GM12865 (cell line): ENCODE measurements at regions not wholly inside any gene's neighbourhood (a gene's known extent, or its start where the extent isn't known, plus 50 kb on each side); places are given as distances from the start of the nearest gene placed in this dataset.

Experiments
- DNase-seq: peaks from one replicate; pipeline ENCODE4 v3.0.0; 2010; ENCODE audit warnings: low read depth
- H3K4me3 ChIP-seq: 2 replicates; pipeline ENCODE4 v1.5.1; 2011; ENCODE audit warnings: mild to moderate bottlenecking, low read depth, low read length, control low read depth
- CTCF ChIP-seq: IDR thresholded peaks from 2 replicates; pipeline ENCODE4 v1.5.1; 2011; ENCODE audit warnings: low read length, control low read depth, low read depth, inconsistent platforms; ENCODE audit not compliant: insufficient read depth; ENCODE audit errors: missing control alignments

DNA sequence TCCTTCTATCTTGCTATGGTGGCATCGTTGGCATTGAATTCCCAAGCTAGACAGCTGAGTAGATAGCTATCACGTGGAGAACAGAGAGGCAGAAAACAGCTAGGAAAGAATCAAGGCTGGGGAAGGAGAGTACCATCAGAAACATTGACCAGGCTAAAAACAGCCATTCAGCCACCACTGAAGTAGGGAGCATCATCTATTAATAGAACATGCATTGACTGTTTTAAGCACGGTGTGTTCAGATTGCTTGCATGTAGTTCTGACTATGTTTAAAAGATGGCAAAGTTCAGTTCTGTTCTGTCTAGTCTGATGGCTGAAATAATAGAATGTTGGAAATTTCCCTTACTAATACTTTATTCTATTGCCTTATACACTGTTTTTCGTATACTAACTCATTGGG, 413.0 kb downstream of the GABRB3 start:
- no peak overlapping the region for H3K4me3 ChIP-seq
- no peak for TF ChIP-seq CTCF
- no peak for DNase-seq

GRCh38 chr15:26358708-26359107, 414.2 kb downstream of the GABRB3 start:
- no peak for TF ChIP-seq CTCF
- no peak for DNase-seq

DNA sequence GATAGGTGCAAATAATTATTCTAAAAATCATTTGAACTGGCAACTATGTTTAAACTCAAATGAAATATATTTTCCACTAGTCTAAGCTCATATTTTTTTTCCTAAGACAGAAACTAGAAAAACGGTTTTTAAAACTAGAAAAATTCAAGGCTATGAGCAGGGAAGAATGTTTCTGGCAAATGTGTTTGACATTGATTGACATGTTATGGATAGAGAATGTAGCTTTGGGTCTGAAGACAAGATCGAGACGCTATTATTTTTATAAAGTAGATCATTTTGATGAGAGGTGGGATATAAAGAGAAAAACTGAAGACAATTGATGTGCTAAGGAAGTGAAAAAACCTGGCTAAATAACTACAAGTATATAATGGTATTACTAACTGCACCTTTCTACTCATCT, 415.2 kb downstream of the GABRB3 start:
- H3K4me3 ChIP-seq: no peak overlapping the region
- no peak for TF ChIP-seq CTCF
- no peak for DNase-seq

More at GRCh38 chr15:26358708-26359107, 414.2 kb downstream of the GABRB3 start:
- no peak overlapping the region for H3K4me3 ChIP-seq

DNA sequence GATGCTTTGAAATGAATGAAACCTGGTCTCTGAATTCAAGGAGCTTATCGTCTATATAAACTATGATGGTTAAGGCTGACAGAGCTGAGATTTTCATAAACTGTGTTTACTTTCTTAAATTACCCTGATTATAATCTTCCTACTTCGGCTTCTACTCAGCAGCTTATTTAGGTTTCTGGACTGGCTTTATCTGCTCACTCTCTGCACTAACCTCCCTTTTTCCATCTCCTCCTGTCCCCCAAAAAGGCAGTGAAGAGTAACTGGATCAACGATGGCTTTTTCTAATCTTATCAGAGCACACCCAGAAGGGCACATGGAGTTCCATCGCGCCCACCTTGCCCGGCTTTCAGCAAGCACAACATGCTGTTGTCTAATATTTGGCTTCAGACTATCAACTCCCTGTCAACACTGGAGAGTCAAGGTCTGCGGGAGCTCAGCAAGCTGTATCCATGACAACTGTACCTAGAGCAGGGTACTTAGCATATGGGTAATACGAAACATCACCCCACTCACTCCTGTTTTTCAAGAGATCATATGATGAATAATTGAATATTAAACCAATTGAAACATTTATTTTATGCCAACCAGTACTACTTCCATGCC, 417.3 kb downstream of the GABRB3 start:
- H3K4me3 ChIP-seq: no peak overlapping the region
- no peak for TF ChIP-seq CTCF
- DNase-seq: no peak

DNA sequence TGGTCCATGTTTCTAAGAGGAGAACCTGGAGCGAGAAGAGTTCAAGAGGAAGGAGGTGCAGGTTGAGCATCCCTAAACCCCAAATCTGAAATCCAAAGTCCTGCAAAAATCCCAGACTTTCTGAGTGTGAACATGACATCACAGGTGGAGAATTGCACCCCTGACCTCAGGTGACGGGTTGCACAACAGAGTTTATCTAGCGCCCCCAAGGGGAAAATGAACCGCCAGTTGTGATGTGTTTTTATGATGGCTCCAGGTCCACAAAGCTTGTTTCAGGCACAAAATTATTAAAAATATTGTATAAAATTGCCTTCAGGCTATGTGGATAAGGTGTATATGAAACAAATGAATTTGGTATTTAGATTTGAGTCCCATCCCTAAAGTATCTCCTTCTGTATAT, 420.0 kb downstream of the GABRB3 start:
- TF ChIP-seq CTCF: no peak
- H3K4me3 ChIP-seq: no peak overlapping the region
- no peak for DNase-seq

GRCh38 chr15:26352406-26352805, 420.5 kb downstream of the GABRB3 start:
- DNase-seq: no peak
- no peak for TF ChIP-seq CTCF
- no peak overlapping the region for H3K4me3 ChIP-seq

DNA sequence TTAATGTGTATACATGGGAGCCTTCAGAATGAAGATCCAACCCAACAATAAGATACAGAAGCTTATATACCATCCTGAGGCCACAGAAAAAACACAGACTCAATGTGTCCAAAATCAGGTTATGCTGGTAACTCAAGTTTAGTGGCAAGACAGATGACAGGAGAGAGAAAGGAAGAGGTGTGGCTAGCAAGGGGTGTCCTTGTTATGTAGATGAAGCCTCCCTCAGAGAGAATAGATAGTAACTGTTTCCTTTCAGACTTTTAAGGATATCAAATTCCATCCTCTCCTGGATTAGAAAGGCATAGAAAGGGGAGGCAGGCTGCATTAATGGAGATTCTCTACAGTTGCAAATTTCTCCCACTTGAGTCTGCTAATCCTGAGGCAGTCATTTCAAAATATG, 447.4 kb downstream of the GABRB3 start:
- no peak for TF ChIP-seq CTCF
- DNase-seq: no peak
- H3K4me3 ChIP-seq: no peak overlapping the region
